ENCODE measurements at regions not wholly inside any gene's neighbourhood (a gene's known extent, or its start where the extent isn't known, plus 50 kb on each side); places are given as distances from the start of the nearest gene placed in this dataset.

- Histone ChIP-seq H2AFZ (ENCODE audit: low read depth, low read length) (no peak overlapping the region), H3K27me3 (ENCODE audit: insufficient read depth, low read depth, low read length) (no peaks in the 10 kb centered on the region), H3K4me2 (ENCODE audit: low read length) (no peak overlapping the region), H3F3A (ENCODE audit: insufficient read depth, low read length, poor library complexity, severe bottlenecking) (no peaks in the 10 kb centered on the region), H3K27ac (ENCODE audit: low read length) (no peak overlapping the region), H4K20me1 (ENCODE audit: insufficient read depth) (no peaks in the 10 kb centered on the region), H3K9me2 (ENCODE audit: insufficient read depth, low read length) (no peaks in the 10 kb centered on the region), H3K9ac (ENCODE audit: low read length) (no peak overlapping the region), H3K36me3 (ENCODE audit: insufficient read depth, low read length) (no peaks in the 10 kb centered on the region), H3K79me2 (replicated peaks; ENCODE audit: insufficient read depth, low read length) (no peaks in the 10 kb centered on the region), H3K9me3 (ENCODE audit: low read length) (no peaks in the 10 kb centered on the region), H3K4me3 (ENCODE audit: low read length) (no peak overlapping the region)
- TF ChIP-seq MXI1 (conservative IDR thresholded peaks at IDR 0.05; ENCODE audit: poor library complexity, severe bottlenecking) (no peak), EP300 (conservative IDR thresholded peaks at IDR 0.05; ENCODE audit: poor library complexity, severe bottlenecking) (no peak), SMC3 (conservative IDR thresholded peaks at IDR 0.05; ENCODE audit: poor library complexity) (no peak), CTCF (IDR thresholded peaks at IDR 0.05; ENCODE audit: poor library complexity, severe bottlenecking) (no peak), EZH2 (IDR thresholded peaks at IDR 0.05; ENCODE audit: borderline replicate concordance, insufficient read depth, low read length, poor library complexity, severe bottlenecking) (no peak), RAD21 (conservative IDR thresholded peaks at IDR 0.05) (no peak), TAF1 (IDR thresholded peaks at IDR 0.05; ENCODE audit: low read depth) (no peak), POLR2AphosphoS5 (IDR thresholded peaks at IDR 0.05) (no peak), REST (IDR thresholded peaks at IDR 0.05; ENCODE audit: borderline replicate concordance) (no peak)
Measured at GRCh38 chr3:5572168-5572567, 384.7 kb downstream of the EDEM1 start.

DNA sequence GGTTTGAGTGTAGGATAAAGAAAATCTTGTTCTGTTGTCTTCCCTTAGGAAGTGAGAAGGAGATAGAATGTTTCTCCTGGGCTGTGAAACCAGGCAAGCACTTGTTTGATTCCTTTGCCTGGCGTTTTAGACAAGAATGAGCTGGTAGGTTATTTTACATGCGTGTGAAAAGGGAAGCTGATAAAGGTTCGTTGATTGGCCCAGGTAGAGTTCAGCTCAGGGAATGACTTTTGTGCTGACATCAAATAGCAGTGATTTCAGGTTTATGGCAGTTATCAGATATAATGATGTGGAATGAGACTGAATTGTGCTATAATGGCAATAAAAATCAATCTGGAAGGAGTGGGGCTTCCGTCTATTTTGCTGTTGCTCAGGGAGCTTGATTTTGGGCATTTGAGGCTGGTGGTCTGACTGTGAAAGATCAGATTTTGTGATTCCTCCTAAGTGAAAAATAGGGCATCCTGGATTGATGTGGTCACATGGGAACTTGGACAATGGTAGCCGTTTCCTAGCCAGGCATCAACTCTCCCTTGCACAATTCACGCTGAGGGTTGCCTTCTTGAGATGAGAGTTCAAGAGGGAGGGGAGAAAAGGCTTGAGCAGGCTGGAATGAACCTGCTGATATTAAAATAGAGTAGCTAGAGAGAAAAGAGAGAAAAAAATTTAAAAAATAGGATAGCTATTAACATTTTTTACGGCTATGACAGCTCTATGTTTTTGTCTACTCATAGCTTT, 388.9 kb downstream of the EDEM1 start:
- TF ChIP-seq POLR2AphosphoS5 (IDR thresholded peaks at IDR 0.05), result no peak
- TF ChIP-seq EP300 (conservative IDR thresholded peaks at IDR 0.05; ENCODE audit: poor library complexity, severe bottlenecking), result peak; percentile 19
- Histone ChIP-seq H4K20me1 (ENCODE audit: insufficient read depth) (no peaks in the 10 kb centered on the region), H3K9ac (ENCODE audit: low read length) (no peak overlapping the region), H3K27me3 (ENCODE audit: insufficient read depth, low read depth, low read length) (no peaks in the 10 kb centered on the region), H3K9me3 (ENCODE audit: low read length) (no peaks in the 10 kb centered on the region), H3K27ac (ENCODE audit: low read length) (no peak overlapping the region), H3K4me3 (ENCODE audit: low read length) (no peak overlapping the region), H3F3A (ENCODE audit: insufficient read depth, low read length, poor library complexity, severe bottlenecking) (no peaks in the 10 kb centered on the region), H3K9me2 (ENCODE audit: insufficient read depth, low read length) (no peaks in the 10 kb centered on the region), H3K36me3 (ENCODE audit: insufficient read depth, low read length) (no peaks in the 10 kb centered on the region), H3K4me2 (ENCODE audit: low read length) (no peak overlapping the region), H3K79me2 (replicated peaks; ENCODE audit: insufficient read depth, low read length) (no peaks in the 10 kb centered on the region), H2AFZ (ENCODE audit: low read depth, low read length) (no peak overlapping the region)
